ENCODE measurements at regions not wholly inside any gene's neighbourhood (a gene's known extent, or its start where the extent isn't known, plus 50 kb on each side); places are given as distances from the start of the nearest gene placed in this dataset.
A peak's percentile ranks its signal among the peaks of the same experiment; 100 is the strongest.
"Not testable (repeated sequence)": the region's sequence is repeated elsewhere in the genome, so short reads cannot be mapped to it uniquely, and the experiment has no call there.

DNA sequence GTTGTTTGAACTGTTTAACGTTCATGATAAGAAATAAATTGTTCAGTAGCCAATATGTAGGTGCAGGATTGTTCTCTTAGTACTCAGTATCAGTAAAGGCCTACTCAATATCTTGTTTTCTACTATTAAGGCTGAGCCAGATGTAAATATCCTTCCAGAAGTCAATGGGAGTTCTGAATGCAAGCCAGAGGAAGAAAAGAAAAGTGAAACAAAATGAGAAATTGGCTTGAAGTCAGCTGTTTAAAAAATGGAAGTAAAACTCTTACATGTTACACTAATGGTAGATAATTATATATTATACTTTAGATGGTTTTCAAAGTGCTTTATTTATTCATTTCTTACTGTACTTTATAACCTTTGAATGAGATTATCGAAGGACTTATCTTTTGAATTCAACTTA, 1417.9 kb downstream of the ADGRL3 start:
- H3K27me3 Mint-ChIP-seq (ENCODE audit: insufficient read depth, unreplicated experiment), result no peaks in the 10 kb centered on the region
- POLR2A ChIA-PET, result interaction anchor here (0.7 kb wide), 1 partner anchor 100 kb away, joined by 3 read pairs; no protein-coding TSS in a partner anchor
- BruUV-seq (replicated peaks), result no TSS peak
- H3K36me3 Mint-ChIP-seq (ENCODE audit: insufficient read depth, unreplicated experiment), result no peaks in the 10 kb centered on the region
- TF ChIP-seq, protein P1, sequence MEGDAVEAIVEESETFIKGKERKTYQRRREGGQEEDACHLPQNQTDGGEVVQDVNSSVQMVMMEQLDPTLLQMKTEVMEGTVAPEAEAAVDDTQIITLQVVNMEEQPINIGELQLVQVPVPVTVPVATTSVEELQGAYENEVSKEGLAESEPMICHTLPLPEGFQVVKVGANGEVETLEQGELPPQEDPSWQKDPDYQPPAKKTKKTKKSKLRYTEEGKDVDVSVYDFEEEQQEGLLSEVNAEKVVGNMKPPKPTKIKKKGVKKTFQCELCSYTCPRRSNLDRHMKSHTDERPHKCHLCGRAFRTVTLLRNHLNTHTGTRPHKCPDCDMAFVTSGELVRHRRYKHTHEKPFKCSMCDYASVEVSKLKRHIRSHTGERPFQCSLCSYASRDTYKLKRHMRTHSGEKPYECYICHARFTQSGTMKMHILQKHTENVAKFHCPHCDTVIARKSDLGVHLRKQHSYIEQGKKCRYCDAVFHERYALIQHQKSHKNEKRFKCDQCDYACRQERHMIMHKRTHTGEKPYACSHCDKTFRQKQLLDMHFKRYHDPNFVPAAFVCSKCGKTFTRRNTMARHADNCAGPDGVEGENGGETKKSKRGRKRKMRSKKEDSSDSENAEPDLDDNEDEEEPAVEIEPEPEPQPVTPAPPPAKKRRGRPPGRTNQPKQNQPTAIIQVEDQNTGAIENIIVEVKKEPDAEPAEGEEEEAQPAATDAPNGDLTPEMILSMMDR (IDR thresholded peaks at IDR 0.05; ENCODE audit: unreplicated experiment), result no peak
- intact Hi-C loops (cut with micrococcal nuclease), result no loop called here
- CTCF ChIA-PET, result no interaction called here
- peaks cover 6% of the 10 kb centered on the region for H3K4me1 Mint-ChIP-seq (ENCODE audit: insufficient read depth, unreplicated experiment)
- H3K4me3 Mint-ChIP-seq (ENCODE audit: unreplicated experiment), result peak overlapping the region; percentile 36
- H3K27ac Mint-ChIP-seq (ENCODE audit: low read depth, unreplicated experiment), result no peak overlapping the region
- no peak for DNase-seq (ENCODE audit: unreplicated experiment)
- peaks cover 6% of the 10 kb centered on the region for H3K9me3 Mint-ChIP-seq (ENCODE audit: unreplicated experiment)

DNA sequence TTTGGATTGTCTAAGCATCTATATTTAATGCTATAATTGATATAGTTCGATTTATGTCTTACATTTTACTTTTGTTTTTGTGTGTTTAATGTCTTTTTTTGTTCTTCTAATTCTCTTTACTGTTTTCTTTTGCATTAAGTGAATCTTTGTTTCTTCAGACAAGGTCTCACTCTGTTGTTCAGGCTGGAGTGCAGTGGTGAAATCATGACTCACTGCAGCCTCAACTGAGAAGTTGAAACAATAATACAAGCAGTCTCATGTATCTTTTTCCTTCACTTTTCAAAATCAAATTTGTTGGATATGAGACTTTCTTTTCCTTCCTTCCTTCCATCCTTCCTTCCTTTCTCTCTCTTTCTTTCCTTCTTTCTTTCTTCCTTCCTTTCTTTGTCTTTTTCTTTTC, 1401.6 kb downstream of the ADGRL3 start:
- no TSS peak for BruUV-seq (replicated peaks)
- TF ChIP-seq, protein P1 (IDR thresholded peaks at IDR 0.05; ENCODE audit: unreplicated experiment), result no peak
- H3K27ac Mint-ChIP-seq (ENCODE audit: low read depth, unreplicated experiment), result peak overlapping the region; percentile 14
- no peak overlapping the region for H3K4me3 Mint-ChIP-seq (ENCODE audit: unreplicated experiment)
- no peaks in the 10 kb centered on the region for H3K36me3 Mint-ChIP-seq (ENCODE audit: insufficient read depth, unreplicated experiment)
- peaks cover 9% of the 10 kb centered on the region for H3K4me1 Mint-ChIP-seq (ENCODE audit: insufficient read depth, unreplicated experiment)
- ChIA-PET CTCF (interaction anchor here (0.6 kb wide), 1 partner anchor 526 kb away, joined by 3 read pairs; no protein-coding TSS in a partner anchor), POLR2A (no interaction called here)
- intact Hi-C loops (cut with micrococcal nuclease), result no loop called here
- DNase-seq (ENCODE audit: unreplicated experiment), result peak; percentile 45
- no peaks in the 10 kb centered on the region for H3K9me3 Mint-ChIP-seq (ENCODE audit: unreplicated experiment)
- no peaks in the 10 kb centered on the region for H3K27me3 Mint-ChIP-seq (ENCODE audit: insufficient read depth, unreplicated experiment)

DNA sequence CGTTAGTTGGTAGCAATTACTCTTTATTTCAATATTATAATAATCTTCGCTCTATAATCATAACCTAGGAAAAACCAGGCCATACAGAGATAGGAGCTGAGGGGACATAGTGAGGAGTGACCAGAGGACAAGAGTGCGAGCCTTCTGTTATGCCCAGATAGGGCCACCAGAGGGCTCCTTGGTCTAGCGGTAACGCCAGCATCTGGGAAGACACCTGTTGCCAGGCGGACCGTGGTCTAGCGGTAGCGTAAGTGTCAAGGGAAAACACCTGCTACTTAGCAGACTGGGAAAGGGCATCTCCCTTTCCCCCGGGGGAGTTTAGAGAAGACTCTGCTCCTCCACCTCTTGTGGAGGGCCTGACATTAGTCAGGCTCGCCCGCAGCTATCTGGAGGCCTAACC, 1395.1 kb downstream of the ADGRL3 start:
- H3K27me3 Mint-ChIP-seq (ENCODE audit: insufficient read depth, unreplicated experiment); intact Hi-C loops (cut with micrococcal nuclease); H3K4me3 Mint-ChIP-seq (ENCODE audit: unreplicated experiment); DNase-seq (ENCODE audit: unreplicated experiment); POLR2A ChIA-PET; H3K4me1 Mint-ChIP-seq (ENCODE audit: insufficient read depth, unreplicated experiment); H3K27ac Mint-ChIP-seq (ENCODE audit: low read depth, unreplicated experiment); CTCF ChIA-PET; H3K36me3 Mint-ChIP-seq (ENCODE audit: insufficient read depth, unreplicated experiment); H3K9me3 Mint-ChIP-seq (ENCODE audit: unreplicated experiment); BruUV-seq (replicated peaks): not testable (repeated sequence)

DNA sequence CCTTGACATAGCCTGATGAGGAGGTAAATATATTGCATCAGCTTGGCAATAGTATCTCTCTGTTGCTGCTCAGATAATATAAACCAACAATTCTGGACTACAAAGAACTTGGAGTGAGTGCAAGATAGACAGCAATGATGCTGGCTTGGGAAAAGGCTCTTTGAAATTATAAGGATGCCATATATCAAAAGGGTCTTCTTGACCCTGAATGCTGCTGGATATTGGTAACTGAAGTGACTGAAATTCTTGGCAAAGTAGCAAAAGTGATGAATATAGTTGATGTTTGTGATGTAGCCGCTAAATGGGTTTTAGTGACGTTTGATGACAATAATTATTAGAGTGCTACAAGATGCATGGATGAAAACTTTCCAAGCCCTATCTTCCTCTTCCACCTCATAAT, 1391.6 kb downstream of the ADGRL3 start:
- no peaks in the 10 kb centered on the region for H3K36me3 Mint-ChIP-seq (ENCODE audit: insufficient read depth, unreplicated experiment)
- CTCF ChIA-PET, result no interaction called here
- DNase-seq (ENCODE audit: unreplicated experiment), result no peak
- H3K4me3 Mint-ChIP-seq (ENCODE audit: unreplicated experiment), result no peak overlapping the region
- H3K27me3 Mint-ChIP-seq (ENCODE audit: insufficient read depth, unreplicated experiment), result no peaks in the 10 kb centered on the region
- no peaks in the 10 kb centered on the region for H3K9me3 Mint-ChIP-seq (ENCODE audit: unreplicated experiment)
- no TSS peak for BruUV-seq (replicated peaks)
- H3K4me1 Mint-ChIP-seq (ENCODE audit: insufficient read depth, unreplicated experiment), result no peaks in the 10 kb centered on the region
- intact Hi-C loops (cut with micrococcal nuclease), result no loop called here
- H3K27ac Mint-ChIP-seq (ENCODE audit: low read depth, unreplicated experiment), result no peak overlapping the region
- TF ChIP-seq, protein P1 (IDR thresholded peaks at IDR 0.05; ENCODE audit: unreplicated experiment), result no peak
- POLR2A ChIA-PET, result no interaction called here

DNA sequence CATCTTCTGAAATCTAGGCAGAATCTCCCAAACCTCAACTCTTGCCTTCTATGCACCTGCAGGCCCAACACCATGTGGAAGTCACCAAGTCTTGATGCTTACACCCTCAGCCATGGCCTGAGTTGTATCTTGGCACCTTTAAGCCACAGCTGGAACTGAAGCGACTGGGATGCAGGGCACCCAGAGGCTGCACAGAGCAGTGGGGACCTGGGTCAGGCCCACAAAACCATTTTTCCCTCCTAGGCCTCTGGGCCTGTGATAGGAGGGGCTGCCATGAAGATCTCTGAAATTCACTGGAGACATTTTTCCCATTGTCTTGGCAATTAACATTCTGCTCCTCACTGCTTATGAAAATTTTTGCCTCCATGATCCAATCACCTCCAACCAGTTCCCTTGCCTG, 1388.5 kb downstream of the ADGRL3 start:
- ChIA-PET POLR2A (no interaction called here), CTCF (no interaction called here)
- Mint-ChIP-seq H3K27ac (ENCODE audit: low read depth, unreplicated experiment) (no peak overlapping the region), H3K27me3 (ENCODE audit: insufficient read depth, unreplicated experiment) (no peaks in the 10 kb centered on the region), H3K4me3 (ENCODE audit: unreplicated experiment) (no peak overlapping the region), H3K4me1 (ENCODE audit: insufficient read depth, unreplicated experiment) (no peaks in the 10 kb centered on the region), H3K36me3 (ENCODE audit: insufficient read depth, unreplicated experiment) (no peaks in the 10 kb centered on the region), H3K9me3 (ENCODE audit: unreplicated experiment) (no peaks in the 10 kb centered on the region)
- BruUV-seq (replicated peaks), result no TSS peak
- intact Hi-C loops (cut with micrococcal nuclease), result no loop called here
- DNase-seq (ENCODE audit: unreplicated experiment), result no peak
- TF ChIP-seq, protein P1 (IDR thresholded peaks at IDR 0.05; ENCODE audit: unreplicated experiment), result no peak

Data from MCF 10A (cell line).